Smooth muscle cell (in vitro differentiated cells): ENCODE measurements at regions not wholly inside any gene's neighbourhood (a gene's known extent, or its start where the extent isn't known, plus 50 kb on each side); places are given as distances from the start of the nearest gene placed in this dataset.

ENCODE experiments used
- DNase-seq: peaks from one replicate; lab custom pipeline; 2025; ENCODE audit not compliant: unreplicated experiment; lab: John Stamatoyannopoulos, UW
- H2AFZ ChIP-seq: fragments of 200-600 bp; sonication (generic); 2 replicates; pipeline ENCODE4 v1.6.0; 2016; ENCODE audit warnings: antibody characterized with exemption, low read depth, mild to moderate bottlenecking
- H3F3A ChIP-seq: fragments of 200-600 bp; sonication (generic); 2 replicates; pipeline ENCODE4 v1.6.0; 2017; ENCODE audit warnings: antibody characterized with exemption, low read depth
- H3K27ac ChIP-seq: fragments of 200-600 bp; sonication (generic); 2 replicates; pipeline ENCODE4 v1.5.1; 2016; ENCODE audit warnings: low read depth, mild to moderate bottlenecking
- H3K27me3 ChIP-seq: fragments of 200-600 bp; sonication (generic); 2 replicates; pipeline ENCODE4 v1.6.1; 2016; ENCODE audit warnings: low read depth, mild to moderate bottlenecking
- H3K36me3 ChIP-seq: fragments of 200-600 bp; sonication (generic); 2 replicates; pipeline ENCODE4 v1.5.1; 2016; ENCODE audit warnings: low read depth
- H3K4me1 ChIP-seq: fragments of 200-600 bp; sonication (generic); 2 replicates; pipeline ENCODE4 v1.5.1; 2016; ENCODE audit warnings: low read depth
- H3K4me2 ChIP-seq: fragments of 200-600 bp; sonication (generic); 2 replicates; pipeline ENCODE4 v1.6.0; 2016; ENCODE audit warnings: mild to moderate bottlenecking
- H3K4me3 ChIP-seq: fragments of 200-600 bp; sonication (generic); 2 replicates; pipeline ENCODE4 v1.5.1; 2016; ENCODE audit warnings: mild to moderate bottlenecking
- H3K79me2 ChIP-seq: fragments of 200-600 bp; sonication (generic); 2 replicates; pipeline ENCODE4 v1.6.0; 2016; ENCODE audit warnings: low read depth, mild to moderate bottlenecking
- H3K9ac ChIP-seq: fragments of 200-600 bp; sonication (generic); 2 replicates; pipeline ENCODE4 v1.6.0; 2016; ENCODE audit warnings: low read depth
- H3K9me3 ChIP-seq: fragments of 200-600 bp; sonication (generic); replicated peaks from 2 replicates; pipeline ENCODE4 v1.5.1; 2016; ENCODE audit warnings: low read depth
- H4K20me1 ChIP-seq: fragments of 200-600 bp; sonication (generic); 2 replicates; pipeline ENCODE4 v1.6.0; 2016; ENCODE audit warnings: low read depth
- WGBS: methylation state at CpG from one replicate; pipeline ENCODE4 v1.1.7; 2016; ENCODE audit warnings: low lambda C conversion rate; 5-methylcytosine and 5-hydroxymethylcytosine counted together
- TF ChIP-seq, protein P1 (sequence below): fragments of 200-600 bp; sonication (generic); IDR thresholded peaks from 2 replicates; pipeline ENCODE4 v1.5.1; 2017; ENCODE audit warnings: borderline replicate concordance, mild to moderate bottlenecking, antibody characterized with exemption; ENCODE audit not compliant: insufficient read depth, poor library complexity, severe bottlenecking

DNA sequence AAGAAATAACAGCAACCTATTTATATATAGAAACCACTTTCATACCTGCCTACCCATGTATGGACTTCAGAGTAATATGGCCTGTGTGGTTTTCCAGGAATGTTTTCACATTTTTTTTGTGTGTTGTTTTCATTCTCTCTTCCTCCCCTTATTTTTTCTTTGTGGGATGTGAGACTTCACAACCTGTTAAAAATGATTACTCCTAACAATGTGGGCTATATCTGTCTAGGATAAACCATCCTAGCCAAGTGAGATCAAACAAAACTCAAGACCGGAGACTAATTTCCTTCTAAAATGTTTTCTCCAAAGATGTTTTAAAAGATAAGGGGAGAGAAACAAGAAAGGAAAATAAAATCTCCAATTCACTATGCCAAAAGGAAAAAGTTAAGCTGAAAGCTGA lies 106.1 kb upstream of the DIPK2B start:
- Histone ChIP-seq H3K9me3 (peaks cover 7% of the 10 kb centered on the region), H3K4me2 (no peak overlapping the region), H3K9ac (no peak overlapping the region), H3K79me2 (no peaks in the 10 kb centered on the region), H2AFZ (no peak overlapping the region), H4K20me1 (no peaks in the 10 kb centered on the region), H3K4me3 (no peak overlapping the region), H3K27ac (no peak overlapping the region), H3K4me1 (no peaks in the 10 kb centered on the region), H3F3A (no peaks in the 10 kb centered on the region), H3K27me3 (no peaks in the 10 kb centered on the region), H3K36me3 (no peaks in the 10 kb centered on the region)
- no peak for DNase-seq
- 88% methylated on average over 1 of the region's 1 CpG for WGBS
- TF ChIP-seq, protein P1, sequence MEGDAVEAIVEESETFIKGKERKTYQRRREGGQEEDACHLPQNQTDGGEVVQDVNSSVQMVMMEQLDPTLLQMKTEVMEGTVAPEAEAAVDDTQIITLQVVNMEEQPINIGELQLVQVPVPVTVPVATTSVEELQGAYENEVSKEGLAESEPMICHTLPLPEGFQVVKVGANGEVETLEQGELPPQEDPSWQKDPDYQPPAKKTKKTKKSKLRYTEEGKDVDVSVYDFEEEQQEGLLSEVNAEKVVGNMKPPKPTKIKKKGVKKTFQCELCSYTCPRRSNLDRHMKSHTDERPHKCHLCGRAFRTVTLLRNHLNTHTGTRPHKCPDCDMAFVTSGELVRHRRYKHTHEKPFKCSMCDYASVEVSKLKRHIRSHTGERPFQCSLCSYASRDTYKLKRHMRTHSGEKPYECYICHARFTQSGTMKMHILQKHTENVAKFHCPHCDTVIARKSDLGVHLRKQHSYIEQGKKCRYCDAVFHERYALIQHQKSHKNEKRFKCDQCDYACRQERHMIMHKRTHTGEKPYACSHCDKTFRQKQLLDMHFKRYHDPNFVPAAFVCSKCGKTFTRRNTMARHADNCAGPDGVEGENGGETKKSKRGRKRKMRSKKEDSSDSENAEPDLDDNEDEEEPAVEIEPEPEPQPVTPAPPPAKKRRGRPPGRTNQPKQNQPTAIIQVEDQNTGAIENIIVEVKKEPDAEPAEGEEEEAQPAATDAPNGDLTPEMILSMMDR = no peak

DNA sequence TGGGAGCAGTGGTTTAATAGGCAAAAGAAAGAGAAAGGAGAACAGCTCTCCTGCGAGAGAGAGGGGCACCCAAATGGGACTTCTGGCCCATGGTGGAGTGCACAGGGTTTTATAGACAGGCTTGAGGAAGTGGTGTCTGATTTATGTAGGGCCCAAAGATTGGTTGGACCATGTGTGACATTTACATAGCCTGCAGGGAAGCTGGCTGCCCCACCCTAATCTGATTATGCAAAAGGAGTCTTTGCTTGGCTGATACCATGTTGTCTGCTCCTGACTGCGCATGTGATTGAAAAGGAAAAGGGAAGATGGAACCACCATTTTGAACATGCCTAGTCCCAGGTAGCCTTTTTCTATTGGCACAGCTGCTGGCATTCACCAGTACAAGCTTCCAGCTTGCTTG lies 100.0 kb upstream of the DIPK2B start:
- Histone ChIP-seq H3K4me1 (no peaks in the 10 kb centered on the region), H3K9ac (no peak overlapping the region), H3K9me3 (peaks cover 6% of the 10 kb centered on the region), H3K27ac (no peak overlapping the region), H3K79me2 (no peaks in the 10 kb centered on the region), H4K20me1 (no peaks in the 10 kb centered on the region), H3K36me3 (no peaks in the 10 kb centered on the region), H3K4me3 (no peak overlapping the region), H2AFZ (no peak overlapping the region), H3K27me3 (no peaks in the 10 kb centered on the region), H3K4me2 (no peak overlapping the region), H3F3A (no peaks in the 10 kb centered on the region)
- TF ChIP-seq, protein P1 = no peak
- WGBS = 84% methylated on average over 2 of the region's 2 CpGs
- no peak for DNase-seq

DNA sequence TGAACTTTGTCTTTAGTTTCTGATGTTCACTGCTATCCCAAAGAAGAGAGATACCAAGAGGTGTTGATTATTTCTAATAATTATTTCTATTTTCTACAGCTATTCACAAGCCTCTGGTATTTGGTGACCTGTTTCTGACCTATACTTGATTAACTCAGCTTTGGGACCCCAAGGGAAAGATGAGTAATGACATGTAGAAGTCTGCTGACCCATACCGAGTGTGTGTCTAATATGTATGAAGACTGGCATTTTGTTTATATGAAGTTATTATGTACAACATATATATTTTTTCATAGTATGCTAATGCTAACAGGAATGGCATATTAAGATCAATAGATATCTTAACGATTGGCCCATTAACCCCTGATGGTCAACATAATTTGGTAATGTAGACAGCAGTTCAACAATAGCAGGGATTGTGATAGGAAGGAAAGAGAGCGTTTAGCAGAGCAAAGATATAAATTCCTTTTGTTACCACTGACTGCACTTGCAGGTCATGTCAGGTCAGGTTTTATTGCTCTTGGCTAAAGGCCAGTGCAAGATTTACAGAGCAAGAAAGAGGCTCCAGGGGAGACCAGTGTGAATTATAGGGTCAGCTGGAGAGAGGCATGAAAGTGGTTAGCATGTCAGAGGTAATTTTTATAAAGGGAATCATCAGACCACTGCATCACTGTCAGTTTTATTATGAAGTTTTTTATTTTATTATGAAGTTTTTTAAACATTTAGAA lies 94.7 kb upstream of the DIPK2B start:
- Histone ChIP-seq H3K9ac (no peak overlapping the region), H3K79me2 (no peaks in the 10 kb centered on the region), H3K9me3 (no peaks in the 10 kb centered on the region), H3K36me3 (no peaks in the 10 kb centered on the region), H3F3A (no peaks in the 10 kb centered on the region), H4K20me1 (no peaks in the 10 kb centered on the region), H2AFZ (no peak overlapping the region), H3K4me2 (no peak overlapping the region), H3K4me1 (no peaks in the 10 kb centered on the region), H3K4me3 (no peak overlapping the region), H3K27ac (no peak overlapping the region), H3K27me3 (no peaks in the 10 kb centered on the region)
- DNase-seq = no peak
- 64% methylated on average over 3 of the region's 3 CpGs for WGBS
- TF ChIP-seq, protein P1 = no peak

DNA sequence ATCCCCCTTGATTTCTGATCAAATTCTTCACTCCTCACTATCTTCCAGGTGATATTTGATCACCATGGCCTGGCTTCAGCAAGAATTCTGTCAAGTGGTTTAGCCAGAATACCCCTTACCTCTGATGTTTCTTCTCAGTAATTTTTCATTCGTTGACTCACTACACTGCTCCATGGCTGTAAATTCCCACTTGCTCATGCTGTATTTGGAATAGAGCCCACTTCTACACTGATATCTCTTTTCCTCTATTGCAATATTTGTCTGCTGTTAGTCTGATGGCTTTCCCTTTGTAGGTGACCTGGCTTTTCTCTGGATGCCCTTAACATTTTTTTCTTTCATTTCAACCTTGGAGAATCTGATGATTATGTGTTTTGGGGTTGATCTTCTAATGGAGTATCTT lies 73.9 kb upstream of the DIPK2B start:
- Histone ChIP-seq H3K4me2 (no peak overlapping the region), H2AFZ (no peak overlapping the region), H3K79me2 (no peaks in the 10 kb centered on the region), H3K4me3 (no peak overlapping the region), H3K4me1 (no peaks in the 10 kb centered on the region), H3F3A (no peaks in the 10 kb centered on the region), H4K20me1 (no peaks in the 10 kb centered on the region), H3K36me3 (no peaks in the 10 kb centered on the region), H3K9ac (no peak overlapping the region), H3K27me3 (no peaks in the 10 kb centered on the region), H3K9me3 (no peaks in the 10 kb centered on the region), H3K27ac (no peak overlapping the region)
- 61% methylated on average over 1 of the region's 1 CpG for WGBS
- no peak for DNase-seq
- TF ChIP-seq, protein P1 = no peak
